ENCODE measurements at regions not wholly inside any gene's neighbourhood (a gene's known extent, or its start where the extent isn't known, plus 50 kb on each side); places are given as distances from the start of the nearest gene placed in this dataset.

DNA sequence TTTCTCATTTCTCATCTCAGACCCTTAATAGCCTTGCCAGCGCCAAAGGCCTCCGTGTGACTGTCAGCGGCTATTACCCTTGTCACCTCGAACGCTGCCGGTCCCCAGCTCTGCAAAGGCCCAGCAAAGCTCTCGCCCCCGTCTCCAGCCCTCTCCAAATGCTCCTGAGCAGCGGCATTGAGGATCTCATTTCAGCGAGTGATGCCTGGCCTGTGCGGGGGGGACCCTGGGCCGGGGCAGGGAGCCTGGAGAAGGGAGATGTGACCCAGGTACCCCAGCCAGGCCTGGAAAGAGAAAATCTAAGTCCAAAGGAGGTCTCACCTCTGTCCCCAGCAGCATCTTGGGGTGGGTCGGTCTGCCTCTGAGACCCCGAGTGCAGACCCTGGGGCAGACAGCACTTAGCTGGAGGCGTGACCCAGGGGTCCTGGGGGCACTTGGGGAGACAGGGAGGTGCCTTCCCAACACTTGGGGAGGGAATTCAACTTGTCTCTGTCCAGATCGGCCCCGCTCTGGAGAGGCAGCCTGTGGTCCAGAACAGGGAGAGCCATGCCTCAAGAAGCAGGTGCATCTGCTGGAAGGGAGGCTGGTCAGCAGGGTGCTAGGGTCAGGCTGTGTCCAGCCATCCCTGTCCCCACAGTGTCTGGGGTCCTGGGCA, 521.3 kb downstream of the TBC1D22A start:
- TF ChIP-seq POLR2A (IDR thresholded peaks at IDR 0.05): no peak
- TF ChIP-seq, protein P1, sequence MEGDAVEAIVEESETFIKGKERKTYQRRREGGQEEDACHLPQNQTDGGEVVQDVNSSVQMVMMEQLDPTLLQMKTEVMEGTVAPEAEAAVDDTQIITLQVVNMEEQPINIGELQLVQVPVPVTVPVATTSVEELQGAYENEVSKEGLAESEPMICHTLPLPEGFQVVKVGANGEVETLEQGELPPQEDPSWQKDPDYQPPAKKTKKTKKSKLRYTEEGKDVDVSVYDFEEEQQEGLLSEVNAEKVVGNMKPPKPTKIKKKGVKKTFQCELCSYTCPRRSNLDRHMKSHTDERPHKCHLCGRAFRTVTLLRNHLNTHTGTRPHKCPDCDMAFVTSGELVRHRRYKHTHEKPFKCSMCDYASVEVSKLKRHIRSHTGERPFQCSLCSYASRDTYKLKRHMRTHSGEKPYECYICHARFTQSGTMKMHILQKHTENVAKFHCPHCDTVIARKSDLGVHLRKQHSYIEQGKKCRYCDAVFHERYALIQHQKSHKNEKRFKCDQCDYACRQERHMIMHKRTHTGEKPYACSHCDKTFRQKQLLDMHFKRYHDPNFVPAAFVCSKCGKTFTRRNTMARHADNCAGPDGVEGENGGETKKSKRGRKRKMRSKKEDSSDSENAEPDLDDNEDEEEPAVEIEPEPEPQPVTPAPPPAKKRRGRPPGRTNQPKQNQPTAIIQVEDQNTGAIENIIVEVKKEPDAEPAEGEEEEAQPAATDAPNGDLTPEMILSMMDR (IDR thresholded peaks at IDR 0.05): no peak

Data from heart left ventricle (tissue), 13 donors.